Neural cell (in vitro differentiated cells): ENCODE measurements at regions not wholly inside any gene's neighbourhood (a gene's known extent, or its start where the extent isn't known, plus 50 kb on each side); places are given as distances from the start of the nearest gene placed in this dataset.

Experiments used
- H2AFZ ChIP-seq: fragments of 200-600, 300-800 bp; sonication (generic), shearing (Covaris generic); 2 replicates; pipeline ENCODE4 v1.6.0; 2014; ENCODE audit warnings: low read depth, mild to moderate bottlenecking, antibody characterized with exemption, low read length, moderate library complexity
- H3F3A ChIP-seq: fragments of 200-600 bp; shearing (Covaris generic); 2 replicates; pipeline ENCODE4 v1.6.1; 2016; ENCODE audit warnings: mild to moderate bottlenecking, moderate library complexity, mixed read lengths, antibody characterized with exemption, low read length; ENCODE audit not compliant: insufficient read depth, poor library complexity, severe bottlenecking
- H3K27ac ChIP-seq: fragments of 200-600, 300-800 bp; sonication (generic), shearing (Covaris generic); 2 replicates; pipeline ENCODE4 v1.5.1; 2014; ENCODE audit warnings: mild to moderate bottlenecking, low read length, moderate library complexity
- H3K27me3 ChIP-seq: fragments of 300-800, 200-600 bp; sonication (generic), shearing (Covaris generic); 2 replicates; pipeline ENCODE4 v1.6.0; 2014; ENCODE audit warnings: mild to moderate bottlenecking, low read depth, low read length, moderate library complexity; ENCODE audit not compliant: insufficient read depth
- H3K36me3 ChIP-seq: fragments of 300-800, 200-600 bp; sonication (generic), shearing (Covaris generic); 2 replicates; pipeline ENCODE4 v1.5.1; 2014; ENCODE audit warnings: mild to moderate bottlenecking, antibody characterized with exemption, low read length, moderate library complexity; ENCODE audit not compliant: insufficient read depth
- H3K4me2 ChIP-seq: fragments of 300-800, 200-600 bp; sonication (generic), shearing (Covaris generic); 2 replicates; pipeline ENCODE4 v1.6.0; 2014; ENCODE audit warnings: mild to moderate bottlenecking, low read length
- H3K4me3 ChIP-seq: fragments of 300-800, 200-600 bp; sonication (generic), shearing (Covaris generic); 2 replicates; pipeline ENCODE4 v1.5.1; 2014; ENCODE audit warnings: mild to moderate bottlenecking, low read length, moderate library complexity
- H3K79me2 ChIP-seq: fragments of 200-600 bp; shearing (Covaris generic); replicated peaks from 2 replicates; pipeline ENCODE4 v1.6.0; 2014; ENCODE audit warnings: mild to moderate bottlenecking, low read length, moderate library complexity; ENCODE audit not compliant: insufficient read depth
- H3K9ac ChIP-seq: fragments of 300-800, 200-600 bp; sonication (generic), shearing (Covaris generic); 2 replicates; pipeline ENCODE4 v1.6.1; 2016; ENCODE audit warnings: mild to moderate bottlenecking, low read length, mixed read lengths
- H3K9me2 ChIP-seq: fragments of 200-600 bp; shearing (Covaris generic); 2 replicates; pipeline ENCODE4 v1.6.1; 2016; ENCODE audit warnings: mild to moderate bottlenecking, low read length, mixed read lengths; ENCODE audit not compliant: insufficient read depth
- H3K9me3 ChIP-seq: fragments of 200-600, 300-800 bp; sonication (generic), shearing (Covaris generic); 2 replicates; pipeline ENCODE4 v1.6.1; 2016; ENCODE audit warnings: mild to moderate bottlenecking, mixed run types, low read length, moderate library complexity, mixed read lengths
- H4K20me1 ChIP-seq: fragments of 200-600 bp; shearing (Covaris generic); 2 replicates; pipeline ENCODE4 v1.6.1; 2016; ENCODE audit warnings: mild to moderate bottlenecking, mixed run types; ENCODE audit not compliant: insufficient read depth
- EP300 ChIP-seq: fragments of 450-650 bp; conservative IDR thresholded peaks from 2 replicates; pipeline ENCODE4 v1.6.1; 2014; ENCODE audit warnings: antibody characterized with exemption, mild to moderate bottlenecking, moderate library complexity; ENCODE audit not compliant: poor library complexity, severe bottlenecking
- EZH2 ChIP-seq: fragments of 200-600, 300-800 bp; shearing (Covaris generic), sonication (generic); IDR thresholded peaks from 2 replicates; pipeline ENCODE4 v1.6.1; 2014; ENCODE audit warnings: antibody characterized with exemption, low read length, borderline replicate concordance, mild to moderate bottlenecking; ENCODE audit not compliant: insufficient read depth, poor library complexity, severe bottlenecking
- MXI1 ChIP-seq: fragments of 450-650 bp; conservative IDR thresholded peaks from 2 replicates; pipeline ENCODE4 v1.6.1; 2014; ENCODE audit warnings: antibody characterized with exemption, mild to moderate bottlenecking; ENCODE audit not compliant: poor library complexity, severe bottlenecking
- POLR2AphosphoS5 ChIP-seq: IDR thresholded peaks from 2 replicates; pipeline ENCODE4 v1.6.1; 2012
- RAD21 ChIP-seq: fragments of 450-650 bp; conservative IDR thresholded peaks from 2 replicates; pipeline ENCODE4 v1.6.1; 2014; ENCODE audit warnings: antibody characterized with exemption, mild to moderate bottlenecking, moderate library complexity
- SMC3 ChIP-seq: fragments of 450-650 bp; conservative IDR thresholded peaks from 2 replicates; pipeline ENCODE4 v1.6.1; 2014; ENCODE audit warnings: antibody characterized with exemption, mild to moderate bottlenecking, moderate library complexity; ENCODE audit not compliant: poor library complexity
- TAF1 ChIP-seq: IDR thresholded peaks from 2 replicates; pipeline ENCODE4 v1.6.1; 2012; ENCODE audit warnings: low read depth
- TF ChIP-seq, protein P1 (sequence below): fragments of 450-650 bp; IDR thresholded peaks from 2 replicates; pipeline ENCODE4 v1.5.1; 2014; ENCODE audit warnings: antibody characterized with exemption, mild to moderate bottlenecking, moderate library complexity; ENCODE audit not compliant: poor library complexity, severe bottlenecking
- TF ChIP-seq, protein P2 (sequence below): IDR thresholded peaks from 2 replicates; pipeline ENCODE4 v1.6.1; 2012; ENCODE audit warnings: borderline replicate concordance

DNA sequence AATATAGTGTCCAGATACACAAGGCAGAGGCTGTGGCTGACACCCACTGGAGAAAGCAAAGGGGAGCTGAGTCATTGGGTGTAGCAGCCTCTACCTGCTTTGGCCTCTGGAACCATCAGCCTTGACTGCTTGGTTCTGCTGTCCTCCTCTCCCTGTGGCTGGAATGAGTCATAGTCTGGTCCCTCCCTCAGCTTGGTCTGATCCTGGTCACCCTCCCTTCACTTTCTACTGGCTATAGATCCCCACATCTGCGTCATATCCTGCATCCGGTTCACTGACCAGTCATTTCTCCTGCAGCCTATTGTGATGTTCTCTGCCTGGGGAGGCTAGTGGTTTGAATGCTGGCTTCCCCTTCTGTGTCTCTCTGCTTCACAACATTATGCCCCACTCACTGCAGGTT lies 372.8 kb upstream of the DAB1 start:
- TF ChIP-seq, protein P1, sequence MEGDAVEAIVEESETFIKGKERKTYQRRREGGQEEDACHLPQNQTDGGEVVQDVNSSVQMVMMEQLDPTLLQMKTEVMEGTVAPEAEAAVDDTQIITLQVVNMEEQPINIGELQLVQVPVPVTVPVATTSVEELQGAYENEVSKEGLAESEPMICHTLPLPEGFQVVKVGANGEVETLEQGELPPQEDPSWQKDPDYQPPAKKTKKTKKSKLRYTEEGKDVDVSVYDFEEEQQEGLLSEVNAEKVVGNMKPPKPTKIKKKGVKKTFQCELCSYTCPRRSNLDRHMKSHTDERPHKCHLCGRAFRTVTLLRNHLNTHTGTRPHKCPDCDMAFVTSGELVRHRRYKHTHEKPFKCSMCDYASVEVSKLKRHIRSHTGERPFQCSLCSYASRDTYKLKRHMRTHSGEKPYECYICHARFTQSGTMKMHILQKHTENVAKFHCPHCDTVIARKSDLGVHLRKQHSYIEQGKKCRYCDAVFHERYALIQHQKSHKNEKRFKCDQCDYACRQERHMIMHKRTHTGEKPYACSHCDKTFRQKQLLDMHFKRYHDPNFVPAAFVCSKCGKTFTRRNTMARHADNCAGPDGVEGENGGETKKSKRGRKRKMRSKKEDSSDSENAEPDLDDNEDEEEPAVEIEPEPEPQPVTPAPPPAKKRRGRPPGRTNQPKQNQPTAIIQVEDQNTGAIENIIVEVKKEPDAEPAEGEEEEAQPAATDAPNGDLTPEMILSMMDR, result no peak
- TF ChIP-seq, protein P2, sequence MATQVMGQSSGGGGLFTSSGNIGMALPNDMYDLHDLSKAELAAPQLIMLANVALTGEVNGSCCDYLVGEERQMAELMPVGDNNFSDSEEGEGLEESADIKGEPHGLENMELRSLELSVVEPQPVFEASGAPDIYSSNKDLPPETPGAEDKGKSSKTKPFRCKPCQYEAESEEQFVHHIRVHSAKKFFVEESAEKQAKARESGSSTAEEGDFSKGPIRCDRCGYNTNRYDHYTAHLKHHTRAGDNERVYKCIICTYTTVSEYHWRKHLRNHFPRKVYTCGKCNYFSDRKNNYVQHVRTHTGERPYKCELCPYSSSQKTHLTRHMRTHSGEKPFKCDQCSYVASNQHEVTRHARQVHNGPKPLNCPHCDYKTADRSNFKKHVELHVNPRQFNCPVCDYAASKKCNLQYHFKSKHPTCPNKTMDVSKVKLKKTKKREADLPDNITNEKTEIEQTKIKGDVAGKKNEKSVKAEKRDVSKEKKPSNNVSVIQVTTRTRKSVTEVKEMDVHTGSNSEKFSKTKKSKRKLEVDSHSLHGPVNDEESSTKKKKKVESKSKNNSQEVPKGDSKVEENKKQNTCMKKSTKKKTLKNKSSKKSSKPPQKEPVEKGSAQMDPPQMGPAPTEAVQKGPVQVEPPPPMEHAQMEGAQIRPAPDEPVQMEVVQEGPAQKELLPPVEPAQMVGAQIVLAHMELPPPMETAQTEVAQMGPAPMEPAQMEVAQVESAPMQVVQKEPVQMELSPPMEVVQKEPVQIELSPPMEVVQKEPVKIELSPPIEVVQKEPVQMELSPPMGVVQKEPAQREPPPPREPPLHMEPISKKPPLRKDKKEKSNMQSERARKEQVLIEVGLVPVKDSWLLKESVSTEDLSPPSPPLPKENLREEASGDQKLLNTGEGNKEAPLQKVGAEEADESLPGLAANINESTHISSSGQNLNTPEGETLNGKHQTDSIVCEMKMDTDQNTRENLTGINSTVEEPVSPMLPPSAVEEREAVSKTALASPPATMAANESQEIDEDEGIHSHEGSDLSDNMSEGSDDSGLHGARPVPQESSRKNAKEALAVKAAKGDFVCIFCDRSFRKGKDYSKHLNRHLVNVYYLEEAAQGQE, result no peak
- no peaks in the 10 kb centered on the region for H3K36me3 ChIP-seq
- no peaks in the 10 kb centered on the region for H3K79me2 ChIP-seq
- no peaks in the 10 kb centered on the region for H3K9me2 ChIP-seq
- H3F3A ChIP-seq, result no peaks in the 10 kb centered on the region
- no peak overlapping the region for H3K9ac ChIP-seq
- no peaks in the 10 kb centered on the region for H3K9me3 ChIP-seq
- H3K27me3 ChIP-seq, result no peaks in the 10 kb centered on the region
- H3K4me3 ChIP-seq, result no peak overlapping the region
- no peak overlapping the region for H2AFZ ChIP-seq
- H4K20me1 ChIP-seq, result no peaks in the 10 kb centered on the region
- H3K27ac ChIP-seq, result no peak overlapping the region
- no peak overlapping the region for H3K4me2 ChIP-seq

DNA sequence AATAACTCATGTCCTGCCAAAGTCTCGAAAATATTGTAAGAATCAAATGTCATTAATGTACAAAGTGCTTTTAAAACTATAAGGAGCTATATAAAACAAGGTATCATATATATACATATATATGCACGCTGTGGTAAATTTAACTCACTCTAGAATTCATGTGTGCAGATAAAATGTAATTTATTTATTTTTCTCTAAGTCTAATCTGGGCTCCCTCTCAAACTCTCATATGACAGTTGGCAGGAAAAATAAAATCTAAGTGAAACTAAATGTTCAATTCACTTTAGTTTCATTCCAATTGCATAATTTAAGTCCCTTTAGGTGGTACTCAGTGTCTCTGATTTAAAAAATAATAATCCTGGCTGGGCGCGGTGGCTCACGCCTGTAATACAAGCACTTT lies 372.0 kb upstream of the DAB1 start:
- H3K4me2 ChIP-seq, result no peak overlapping the region
- H3K9ac ChIP-seq, result no peak overlapping the region
- H2AFZ ChIP-seq, result no peak overlapping the region
- no peak overlapping the region for H3K4me3 ChIP-seq
- no peaks in the 10 kb centered on the region for H3K9me2 ChIP-seq
- H4K20me1 ChIP-seq, result no peaks in the 10 kb centered on the region
- no peaks in the 10 kb centered on the region for H3F3A ChIP-seq
- no peak overlapping the region for H3K27ac ChIP-seq
- H3K79me2 ChIP-seq, result no peaks in the 10 kb centered on the region
- H3K36me3 ChIP-seq, result no peaks in the 10 kb centered on the region
- H3K27me3 ChIP-seq, result no peaks in the 10 kb centered on the region
- TF ChIP-seq, protein P1, result no peak
- no peak for TF ChIP-seq SMC3
- no peak for TF ChIP-seq POLR2AphosphoS5
- TF ChIP-seq MXI1, result no peak
- no peak for TF ChIP-seq TAF1
- TF ChIP-seq, protein P2, result no peak
- TF ChIP-seq EZH2, result no peak
- no peak for TF ChIP-seq RAD21
- no peak for TF ChIP-seq EP300
- no peaks in the 10 kb centered on the region for H3K9me3 ChIP-seq
